Femur (tissue), 1 donor: ENCODE measurements at regions not wholly inside any gene's neighbourhood (a gene's known extent, or its start where the extent isn't known, plus 50 kb on each side); places are given as distances from the start of the nearest gene placed in this dataset.
A peak's percentile ranks its signal among the peaks of the same experiment; 100 is the strongest.
"Not testable (repeated sequence)": the region's sequence is repeated elsewhere in the genome, so short reads cannot be mapped to it uniquely, and the experiment has no call there.

Source experiments
- DNase-seq: peaks from one replicate; pipeline ENCODE4 v3.0.0-alpha.2; 2017

- DNase-seq: no peak
Observed at GRCh38 chr20:28562510-28562898, 2695.0 kb upstream of the DEFB115 start.

GRCh38 chr20:28562899-28563521 is 2694.5 kb upstream of the DEFB115 start:
- DNase-seq: not testable (repeated sequence)

GRCh38 chr20:28564024-28564423 is 2693.4 kb upstream of the DEFB115 start:
- DNase-seq: not testable (repeated sequence)

GRCh38 chr20:28564688-28565463 is 2692.6 kb upstream of the DEFB115 start:
- DNase-seq: not testable (repeated sequence)

- DNase-seq: not testable (repeated sequence)
Observed at GRCh38 chr20:28575991-28576390, 2681.5 kb upstream of the DEFB115 start.

GRCh38 chr20:28591680-28592079 is 2665.8 kb upstream of the DEFB115 start:
- not testable (repeated sequence) for DNase-seq

- DNase-seq: not testable (repeated sequence)
Observed at GRCh38 chr20:28593383-28593782, 2664.1 kb upstream of the DEFB115 start.

GRCh38 chr20:28594476-28594875 is 2663.0 kb upstream of the DEFB115 start:
- DNase-seq: not testable (repeated sequence)

- DNase-seq: not testable (repeated sequence)
Observed at GRCh38 chr20:28602006-28602402, 2655.5 kb upstream of the DEFB115 start.

- peak; percentile 90 for DNase-seq
Observed at GRCh38 chr20:28602403-28603217, 2654.9 kb upstream of the DEFB115 start.

GRCh38 chr20:28603218-28603577 is 2654.3 kb upstream of the DEFB115 start:
- not testable (repeated sequence) for DNase-seq

- no peak for DNase-seq
Observed at GRCh38 chr20:28616354-28616753, 2641.1 kb upstream of the DEFB115 start.

GRCh38 chr20:28619956-28620651 is 2637.4 kb upstream of the DEFB115 start:
- peak; percentile 15 for DNase-seq

GRCh38 chr20:28625112-28625511 is 2632.4 kb upstream of the DEFB115 start:
- not testable (repeated sequence) for DNase-seq

- not testable (repeated sequence) for DNase-seq
Observed at GRCh38 chr20:28640831-28641230, 2616.6 kb upstream of the DEFB115 start.
